ENCODE measurements at regions not wholly inside any gene's neighbourhood (a gene's known extent, or its start where the extent isn't known, plus 50 kb on each side); places are given as distances from the start of the nearest gene placed in this dataset.

DNA sequence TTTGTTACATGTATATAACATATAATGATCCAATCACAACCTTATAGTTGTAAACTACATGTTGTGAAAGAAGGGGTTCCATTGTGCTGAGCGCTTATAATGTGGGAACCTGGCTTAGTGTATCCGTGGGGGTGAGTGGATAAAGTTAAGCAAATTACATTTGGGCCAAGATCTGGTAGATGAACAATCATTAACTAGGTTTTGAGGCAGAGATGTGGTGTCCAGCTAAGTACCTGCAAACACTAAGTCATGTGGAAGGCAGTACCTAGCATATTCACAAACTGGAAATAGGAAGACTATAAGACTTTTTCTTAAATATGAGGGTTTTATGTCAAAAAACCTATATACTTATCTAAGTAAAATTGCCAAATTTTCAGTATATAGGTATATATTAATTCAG lies 167.2 kb upstream of the PDE4B start:
- no peak overlapping the region for H3K4me3 ChIP-seq (ENCODE audit: insufficient read depth in 1 of 2, low read depth in 1 of 2, low read length in 2 of 2)
- H2BK15ac ChIP-seq (ENCODE audit: low read depth, poor library complexity, severe bottlenecking): no peak overlapping the region
- no peak overlapping the region for H2BK12ac ChIP-seq (ENCODE audit: low read length in 2 of 2)
- H3K27me3 ChIP-seq (ENCODE audit: control insufficient read depth in 1 of 2, insufficient read depth in 1 of 2, low read length in 2 of 2): no peaks in the 10 kb centered on the region
- H2AFZ ChIP-seq (ENCODE audit: low read depth, low read length): no peak overlapping the region
- H3K14ac ChIP-seq (ENCODE audit: low read length in 2 of 2): no peak overlapping the region
- no peaks in the 10 kb centered on the region for H3K36me3 ChIP-seq (ENCODE audit: control insufficient read depth in 1 of 2, insufficient read depth in 2 of 2, low read depth in 1 of 2, low read length in 2 of 2)
- no peaks in the 10 kb centered on the region for H3K79me1 ChIP-seq (replicated peaks; ENCODE audit: low read length, poor library complexity, severe bottlenecking)
- no peak overlapping the region for H3K4me2 ChIP-seq (ENCODE audit: low read length, poor library complexity, severe bottlenecking)
- no peak overlapping the region for H4K8ac ChIP-seq (ENCODE audit: low read length)
- H2BK120ac ChIP-seq (ENCODE audit: low read depth, low read length): no peak overlapping the region
- no peak overlapping the region for H3K18ac ChIP-seq (ENCODE audit: low read depth in 1 of 2, low read length in 2 of 2)
- no peaks in the 10 kb centered on the region for H3K9me3 ChIP-seq (ENCODE audit: control insufficient read depth, low read length)
- H3K23ac ChIP-seq (ENCODE audit: low read length in 2 of 2): no peak overlapping the region
- H4K91ac ChIP-seq (ENCODE audit: low read length): no peak overlapping the region
- H2BK5ac ChIP-seq (ENCODE audit: low read depth, low read length, poor library complexity, severe bottlenecking): no peak overlapping the region
- no peak overlapping the region for H2AK5ac ChIP-seq (ENCODE audit: low read length, severe bottlenecking)
- no peak overlapping the region for H3K4ac ChIP-seq (ENCODE audit: low read depth in 1 of 2, low read length in 2 of 2)
- H3K9ac ChIP-seq (ENCODE audit: low read length): no peak overlapping the region
- 100% methylated on average over 2 of the region's 2 CpGs for WGBS
- H3K4me1 ChIP-seq (ENCODE audit: control insufficient read depth, insufficient read depth, low read depth, low read length): no peaks in the 10 kb centered on the region
- H3K27ac ChIP-seq (ENCODE audit: low read length, poor library complexity, severe bottlenecking): no peak overlapping the region
- no peak for DNase-seq

DNA sequence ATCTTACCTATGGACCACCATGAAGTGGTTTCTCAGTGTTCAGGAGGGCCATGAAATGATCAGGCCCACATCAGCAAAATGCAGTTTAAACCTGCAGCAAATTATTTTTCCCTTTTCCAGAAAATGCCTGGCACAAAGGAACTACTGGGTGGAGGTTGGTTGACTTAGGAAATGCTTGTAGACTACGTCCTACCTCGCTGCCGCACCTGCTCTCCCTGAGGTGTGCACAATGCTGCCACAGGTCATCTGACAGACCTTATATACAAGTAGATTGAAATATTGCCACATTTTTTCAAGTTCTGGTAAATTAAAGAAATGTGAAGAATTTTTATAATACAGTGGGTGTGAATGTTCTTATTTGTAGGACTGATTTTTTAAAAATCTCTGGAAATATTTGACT lies 166.7 kb upstream of the PDE4B start:
- Histone ChIP-seq H3K9me3 (ENCODE audit: control insufficient read depth, low read length) (no peaks in the 10 kb centered on the region), H2AFZ (ENCODE audit: low read depth, low read length) (no peak overlapping the region), H2BK15ac (ENCODE audit: low read depth, poor library complexity, severe bottlenecking) (no peak overlapping the region), H3K4me2 (ENCODE audit: low read length, poor library complexity, severe bottlenecking) (no peak overlapping the region), H4K8ac (ENCODE audit: low read length) (no peak overlapping the region), H3K4me1 (ENCODE audit: control insufficient read depth, insufficient read depth, low read depth, low read length) (no peaks in the 10 kb centered on the region), H3K4ac (ENCODE audit: low read depth in 1 of 2, low read length in 2 of 2) (no peak overlapping the region), H4K91ac (ENCODE audit: low read length) (no peak overlapping the region), H2BK12ac (ENCODE audit: low read length in 2 of 2) (no peak overlapping the region), H2AK5ac (ENCODE audit: low read length, severe bottlenecking) (no peak overlapping the region), H3K4me3 (ENCODE audit: insufficient read depth in 1 of 2, low read depth in 1 of 2, low read length in 2 of 2) (no peak overlapping the region), H3K36me3 (ENCODE audit: control insufficient read depth in 1 of 2, insufficient read depth in 2 of 2, low read depth in 1 of 2, low read length in 2 of 2) (no peaks in the 10 kb centered on the region), H3K18ac (ENCODE audit: low read depth in 1 of 2, low read length in 2 of 2) (no peak overlapping the region), H2BK5ac (ENCODE audit: low read depth, low read length, poor library complexity, severe bottlenecking) (no peak overlapping the region), H3K9ac (ENCODE audit: low read length) (no peak overlapping the region), H3K14ac (ENCODE audit: low read length in 2 of 2) (no peak overlapping the region), H2BK120ac (ENCODE audit: low read depth, low read length) (no peak overlapping the region), H3K23ac (ENCODE audit: low read length in 2 of 2) (peak overlapping the region in 1 of 2 experiments; percentile 69), H3K79me1 (replicated peaks; ENCODE audit: low read length, poor library complexity, severe bottlenecking) (no peaks in the 10 kb centered on the region), H3K27ac (ENCODE audit: low read length, poor library complexity, severe bottlenecking) (no peak overlapping the region), H3K27me3 (ENCODE audit: control insufficient read depth in 1 of 2, insufficient read depth in 1 of 2, low read length in 2 of 2) (no peaks in the 10 kb centered on the region)
- DNase-seq: no peak
- WGBS: 100% methylated on average over 1 of the region's 3 CpGs

DNA sequence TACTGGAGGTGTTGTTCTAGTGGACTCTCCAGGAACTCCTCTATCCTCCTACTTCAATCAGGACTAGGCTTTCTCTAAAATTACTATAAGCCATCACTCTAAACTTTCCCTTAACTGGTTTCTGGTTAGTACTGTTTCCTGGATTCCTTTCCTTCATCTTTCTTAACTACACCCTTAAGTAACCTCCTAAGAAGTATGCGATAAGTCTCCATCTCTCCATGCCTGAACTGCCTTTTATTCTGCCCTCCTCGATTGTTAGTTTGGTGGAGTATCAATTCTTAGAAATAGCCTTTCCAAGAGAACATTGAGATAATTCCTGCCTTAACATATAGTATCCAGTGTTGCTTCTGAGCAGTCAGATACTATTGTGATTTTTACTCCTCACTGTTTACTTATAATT lies 162.9 kb upstream of the PDE4B start:
- no peaks in the 10 kb centered on the region for H3K4me1 ChIP-seq (ENCODE audit: control insufficient read depth, insufficient read depth, low read depth, low read length)
- no peak overlapping the region for H2AK5ac ChIP-seq (ENCODE audit: low read length, severe bottlenecking)
- no peaks in the 10 kb centered on the region for H3K36me3 ChIP-seq (ENCODE audit: control insufficient read depth in 1 of 2, insufficient read depth in 2 of 2, low read depth in 1 of 2, low read length in 2 of 2)
- no peak overlapping the region for H4K8ac ChIP-seq (ENCODE audit: low read length)
- H2BK12ac ChIP-seq (ENCODE audit: low read length in 2 of 2): no peak overlapping the region
- no peak for DNase-seq
- no peak overlapping the region for H4K91ac ChIP-seq (ENCODE audit: low read length)
- H3K4me3 ChIP-seq (ENCODE audit: insufficient read depth in 1 of 2, low read depth in 1 of 2, low read length in 2 of 2): no peak overlapping the region
- H3K4ac ChIP-seq (ENCODE audit: low read depth in 1 of 2, low read length in 2 of 2): no peak overlapping the region
- H3K14ac ChIP-seq (ENCODE audit: low read length in 2 of 2): no peak overlapping the region
- H2BK15ac ChIP-seq (ENCODE audit: low read depth, poor library complexity, severe bottlenecking): no peak overlapping the region
- no CpG with 5 or more reads among the region's 2 CpGs for WGBS
- H3K18ac ChIP-seq (ENCODE audit: low read depth in 1 of 2, low read length in 2 of 2): no peak overlapping the region
- no peaks in the 10 kb centered on the region for H3K79me1 ChIP-seq (replicated peaks; ENCODE audit: low read length, poor library complexity, severe bottlenecking)
- H2BK5ac ChIP-seq (ENCODE audit: low read depth, low read length, poor library complexity, severe bottlenecking): no peak overlapping the region
- no peak overlapping the region for H3K23ac ChIP-seq (ENCODE audit: low read length in 2 of 2)
- H2AFZ ChIP-seq (ENCODE audit: low read depth, low read length): no peak overlapping the region
- no peak overlapping the region for H3K27ac ChIP-seq (ENCODE audit: low read length, poor library complexity, severe bottlenecking)
- H3K9me3 ChIP-seq (ENCODE audit: control insufficient read depth, low read length): no peaks in the 10 kb centered on the region
- no peak overlapping the region for H3K9ac ChIP-seq (ENCODE audit: low read length)
- no peaks in the 10 kb centered on the region for H3K27me3 ChIP-seq (ENCODE audit: control insufficient read depth in 1 of 2, insufficient read depth in 1 of 2, low read length in 2 of 2)
- H2BK120ac ChIP-seq (ENCODE audit: low read depth, low read length): no peak overlapping the region
- H3K4me2 ChIP-seq (ENCODE audit: low read length, poor library complexity, severe bottlenecking): no peak overlapping the region

DNA sequence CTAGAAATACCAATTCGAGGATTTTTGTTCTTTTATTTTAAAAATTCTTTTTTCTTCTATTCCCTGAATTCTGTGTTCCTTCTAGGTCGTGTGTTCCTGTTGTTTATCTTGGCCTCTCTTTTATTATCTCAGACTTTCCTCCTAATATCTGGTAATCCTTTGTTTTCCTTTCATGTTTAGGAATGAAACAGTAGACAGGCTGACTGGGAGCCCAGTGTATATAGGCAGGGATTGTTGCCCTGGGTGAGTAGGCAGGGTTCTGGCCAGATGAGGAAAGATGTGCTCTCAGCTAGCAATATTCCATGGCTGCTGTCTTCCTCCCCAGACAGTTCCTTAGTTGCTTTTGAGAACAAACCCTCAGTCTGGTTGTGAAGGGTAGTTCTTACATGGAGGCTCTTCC lies 161.8 kb upstream of the PDE4B start:
- Histone ChIP-seq H2BK5ac (ENCODE audit: low read depth, low read length, poor library complexity, severe bottlenecking) (no peak overlapping the region), H2AFZ (ENCODE audit: low read depth, low read length) (no peak overlapping the region), H3K36me3 (ENCODE audit: control insufficient read depth in 1 of 2, insufficient read depth in 2 of 2, low read depth in 1 of 2, low read length in 2 of 2) (no peaks in the 10 kb centered on the region), H3K4me3 (ENCODE audit: insufficient read depth in 1 of 2, low read depth in 1 of 2, low read length in 2 of 2) (no peak overlapping the region), H3K27ac (ENCODE audit: low read length, poor library complexity, severe bottlenecking) (no peak overlapping the region), H2BK12ac (ENCODE audit: low read length in 2 of 2) (no peak overlapping the region), H3K27me3 (ENCODE audit: control insufficient read depth in 1 of 2, insufficient read depth in 1 of 2, low read length in 2 of 2) (no peaks in the 10 kb centered on the region), H3K14ac (ENCODE audit: low read length in 2 of 2) (no peak overlapping the region), H4K91ac (ENCODE audit: low read length) (no peak overlapping the region), H3K9me3 (ENCODE audit: control insufficient read depth, low read length) (no peaks in the 10 kb centered on the region), H3K23ac (ENCODE audit: low read length in 2 of 2) (no peak overlapping the region), H3K9ac (ENCODE audit: low read length) (no peak overlapping the region), H3K18ac (ENCODE audit: low read depth in 1 of 2, low read length in 2 of 2) (no peak overlapping the region), H2BK15ac (ENCODE audit: low read depth, poor library complexity, severe bottlenecking) (no peak overlapping the region), H3K4me1 (ENCODE audit: control insufficient read depth, insufficient read depth, low read depth, low read length) (no peaks in the 10 kb centered on the region), H2BK120ac (ENCODE audit: low read depth, low read length) (no peak overlapping the region), H3K4ac (ENCODE audit: low read depth in 1 of 2, low read length in 2 of 2) (no peak overlapping the region), H4K8ac (ENCODE audit: low read length) (no peak overlapping the region), H3K4me2 (ENCODE audit: low read length, poor library complexity, severe bottlenecking) (no peak overlapping the region), H2AK5ac (ENCODE audit: low read length, severe bottlenecking) (peak overlapping the region; percentile 33), H3K79me1 (replicated peaks; ENCODE audit: low read length, poor library complexity, severe bottlenecking) (no peaks in the 10 kb centered on the region)
- no CpG with 5 or more reads among the region's 2 CpGs for WGBS
- DNase-seq: no peak
